ENCODE measurements at regions not wholly inside any gene's neighbourhood (a gene's known extent, or its start where the extent isn't known, plus 50 kb on each side); places are given as distances from the start of the nearest gene placed in this dataset.

GRCh38 chr13:56706485-56706884, 434.2 kb upstream of the PRR20A start:
- in situ Hi-C loops (cut with HindIII; ENCODE audit: low pct_ligation_motif_present, low sequenced_read_pairs): no loop called here
- Histone ChIP-seq H3K36me3 (replicated peaks) (no peaks in the 10 kb centered on the region), H3K4me3 (ENCODE audit: low read depth, low read length) (no peak overlapping the region), H3K27me3 (replicated peaks) (no peaks in the 10 kb centered on the region), H3K27ac (no peak overlapping the region)
- no peak for DNase-seq
- no peak for TF ChIP-seq CTCF (IDR thresholded peaks at IDR 0.05; ENCODE audit: low read depth, low read length, missing control alignments)

GRCh38 chr13:56713656-56714055, 427.1 kb upstream of the PRR20A start:
- in situ Hi-C loops (cut with HindIII; ENCODE audit: low pct_ligation_motif_present, low sequenced_read_pairs): no loop called here

GRCh38 chr13:56718791-56719190, 421.9 kb upstream of the PRR20A start:
- Histone ChIP-seq H3K4me3 (ENCODE audit: low read depth, low read length) (no peak overlapping the region), H3K27me3 (replicated peaks) (no peaks in the 10 kb centered on the region), H3K27ac (no peak overlapping the region), H3K36me3 (replicated peaks) (no peaks in the 10 kb centered on the region)
- no peak for TF ChIP-seq CTCF (IDR thresholded peaks at IDR 0.05; ENCODE audit: low read depth, low read length, missing control alignments)
- DNase-seq: no peak
- in situ Hi-C loops (cut with HindIII; ENCODE audit: low pct_ligation_motif_present, low sequenced_read_pairs): no loop called here

More at GRCh38 chr13:56713656-56714055, 427.1 kb upstream of the PRR20A start:
- Histone ChIP-seq H3K27me3 (replicated peaks) (no peaks in the 10 kb centered on the region), H3K36me3 (replicated peaks) (no peaks in the 10 kb centered on the region), H3K4me3 (ENCODE audit: low read depth, low read length) (no peak overlapping the region), H3K27ac (no peak overlapping the region)
- no peak for TF ChIP-seq CTCF (IDR thresholded peaks at IDR 0.05; ENCODE audit: low read depth, low read length, missing control alignments)
- no peak for DNase-seq

GRCh38 chr13:56720841-56721240, 419.9 kb upstream of the PRR20A start:
- no peak overlapping the region for H3K4me3 ChIP-seq (ENCODE audit: low read depth, low read length)
- no peak overlapping the region for H3K27ac ChIP-seq
- no peak for TF ChIP-seq CTCF (IDR thresholded peaks at IDR 0.05; ENCODE audit: low read depth, low read length, missing control alignments)

GRCh38 chr13:56735537-56735942, 405.2 kb upstream of the PRR20A start:
- H3K27me3 ChIP-seq (replicated peaks): no peaks in the 10 kb centered on the region
- TF ChIP-seq CTCF (IDR thresholded peaks at IDR 0.05; ENCODE audit: low read depth, low read length, missing control alignments): no peak
- H3K27ac ChIP-seq: no peak overlapping the region
- in situ Hi-C loops (cut with HindIII; ENCODE audit: low pct_ligation_motif_present, low sequenced_read_pairs): no loop called here
- no peaks in the 10 kb centered on the region for H3K36me3 ChIP-seq (replicated peaks)
- no peak for DNase-seq
- H3K4me3 ChIP-seq (ENCODE audit: low read depth, low read length): no peak overlapping the region

More at GRCh38 chr13:56720841-56721240, 419.9 kb upstream of the PRR20A start:
- no peak for DNase-seq
- no peaks in the 10 kb centered on the region for H3K36me3 ChIP-seq (replicated peaks)
- in situ Hi-C loops (cut with HindIII; ENCODE audit: low pct_ligation_motif_present, low sequenced_read_pairs): no loop called here
- no peaks in the 10 kb centered on the region for H3K27me3 ChIP-seq (replicated peaks)

- in situ Hi-C loops (cut with HindIII; ENCODE audit: low pct_ligation_motif_present, low sequenced_read_pairs): no loop called here
- no peak overlapping the region for H3K27ac ChIP-seq
- H3K4me3 ChIP-seq (ENCODE audit: low read depth, low read length): no peak overlapping the region
- TF ChIP-seq CTCF (IDR thresholded peaks at IDR 0.05; ENCODE audit: low read depth, low read length, missing control alignments): no peak
- H3K27me3 ChIP-seq (replicated peaks): no peaks in the 10 kb centered on the region
- no peak for DNase-seq
- H3K36me3 ChIP-seq (replicated peaks): no peaks in the 10 kb centered on the region
Measured at GRCh38 chr13:56736966-56737365, 403.8 kb upstream of the PRR20A start.
